K562 (cell line): ENCODE measurements at regions not wholly inside any gene's neighbourhood (a gene's known extent, or its start where the extent isn't known, plus 50 kb on each side); places are given as distances from the start of the nearest gene placed in this dataset.

Source experiments
- ATF7 ChIP-seq: fragments of 450-650 bp; IDR thresholded peaks from 2 replicates; pipeline ENCODE4 v1.7.1; 2014; ENCODE audit warnings: mild to moderate bottlenecking, moderate library complexity
- CTCF ChIP-seq, 3 experiments: IDR thresholded peaks in 2 of 3; conservative IDR thresholded peaks in 1 of 3; 2 replicates each; pipeline ENCODE4 v1.5.1; 2011 to 2012; ENCODE audit warnings: low read length in 3 of 3, mild to moderate bottlenecking in 3 of 3, control low read depth in 2 of 3, improper control_type of control experiment in 1 of 3, inconsistent platforms in 1 of 3, low read depth in 1 of 3, mixed read lengths in 1 of 3, moderate library complexity in 1 of 3; ENCODE audit not compliant: insufficient read depth in 2 of 3
- CUX1 ChIP-seq: fragments of 200-800 bp; sonication (Bioruptor generic); IDR thresholded peaks from 2 replicates; pipeline ENCODE4 v1.6.1; 2016; ENCODE audit warnings: missing genetic modification characterization, missing compliant biosample characterization
- DMBX1 ChIP-seq: fragments of 250-450 bp; sonication (Bioruptor Pico); IDR thresholded peaks from 2 replicates; pipeline ENCODE4 v1.8.0; 2022; ENCODE audit warnings: inconsistent platforms, mild to moderate bottlenecking, moderate library complexity, borderline replicate concordance
- GABPB1 ChIP-seq: sonication (generic); formaldehyde crosslinking; IDR thresholded peaks from 2 replicates; pipeline ENCODE4 v1.8.0; 2022; ENCODE audit warnings: mild to moderate bottlenecking, missing genetic modification reagents
- HCFC1 ChIP-seq: IDR thresholded peaks from 2 replicates; pipeline ENCODE4 v1.6.1; 2012; ENCODE audit warnings: low read depth, low read length, improper control_type of control experiment
- IRF9 ChIP-seq: fragments of 450-650 bp; IDR thresholded peaks from 2 replicates; pipeline ENCODE4 v1.6.1; 2016; ENCODE audit warnings: missing biosample characterization, missing genetic modification characterization
- MECOM ChIP-seq: fragments of 250-450 bp; sonication (Bioruptor Pico); IDR thresholded peaks from 2 replicates; pipeline ENCODE4 v1.8.0; 2022; ENCODE audit warnings: inconsistent platforms
- PRDM10 ChIP-seq: fragments of 450-650 bp; IDR thresholded peaks from 2 replicates; pipeline ENCODE4 v1.6.1; 2018; ENCODE audit not compliant: partially characterized antibody
- PREB ChIP-seq: sonication (generic); formaldehyde crosslinking; IDR thresholded peaks from 2 replicates; pipeline ENCODE4 v1.8.1; 2023; ENCODE audit warnings: mild to moderate bottlenecking, missing genetic modification reagents
- SMARCB1 ChIP-seq: IDR thresholded peaks from 2 replicates; pipeline ENCODE4 v1.6.1; 2011; ENCODE audit warnings: improper control_type of control experiment, low read depth; ENCODE audit not compliant: insufficient read length
- SRSF7 ChIP-seq: fragments of 200-400 bp; formaldehyde crosslinking; optimal IDR thresholded peaks from 2 replicates; pipeline ENCODE3; 2017; ENCODE audit warnings: mild to moderate bottlenecking, low read depth, low read length
- ZNF165 ChIP-seq: fragments of 250-450 bp; sonication (Bioruptor Pico); IDR thresholded peaks from 2 replicates; pipeline ENCODE4 v1.4.0; 2020; ENCODE audit warnings: borderline replicate concordance
- ZNF316 ChIP-seq: fragments of 450-650 bp; IDR thresholded peaks from 2 replicates; pipeline ENCODE4 v1.6.1; 2016

GRCh38 chr2:39511605-39512433, 74.7 kb upstream of the MAP4K3 start (continued):
- TF ChIP-seq IRF9 (tag) (no peak), PREB (CRISPR knock-in tag) (no peak), CTCF (IDR thresholded peaks at IDR 0.05 in 2 of 3, conservative IDR thresholded peaks at IDR 0.05 in 1 of 3; ENCODE audit: insufficient read depth in 2 of 3, low read depth in 1 of 3, low read length in 3 of 3) (no peak), PRDM10 (peak; percentile 29), GABPB1 (no peak), ATF7 (peak; percentile 40; the same call in 1 of the 2 replicates), ZNF316 (no peak), DMBX1 (CRISPR knock-in tag) (0 out of 2 replicates have a peak, but pooled peaks have one; percentile 17), SMARCB1 (no peak), MECOM (peak; percentile 67), HCFC1 (no peak), CUX1 (CRISPR knock-in tag) (no peak), SRSF7 (no peak), ZNF165 (no peak)
